Keratinocyte (primary cell): ENCODE measurements at regions not wholly inside any gene's neighbourhood (a gene's known extent, or its start where the extent isn't known, plus 50 kb on each side); places are given as distances from the start of the nearest gene placed in this dataset.

Experiments used
- CTCF ChIP-seq, 3 experiments: IDR thresholded peaks in 1 of 3; conservative IDR thresholded peaks in 1 of 3; optimal IDR thresholded peaks in 1 of 3; 2 replicates in 2 of 3; 3 replicates in 1 of 3; pipeline versions ENCODE3 to v1.5.1; 2011; ENCODE audit warnings: low read length in 3 of 3, mild to moderate bottlenecking in 3 of 3, moderate library complexity in 2 of 3, control low read depth in 1 of 3, inconsistent platforms in 1 of 3; ENCODE audit not compliant: insufficient read depth in 2 of 3; ENCODE audit errors: extremely low read depth in 1 of 3
- EZH2 ChIP-seq: IDR thresholded peaks from one replicate; pipeline ENCODE4 v1.6.1; 2012; ENCODE audit warnings: inconsistent platforms, mild to moderate bottlenecking, low read length, moderate library complexity

GRCh38 chr22:49238181-49239141, 589.2 kb downstream of the BRD1 start:
- no peak for TF ChIP-seq CTCF (optimal IDR thresholded peaks at IDR 0.05 in 1 of 3, IDR thresholded peaks at IDR 0.05 in 1 of 3, conservative IDR thresholded peaks at IDR 0.05 in 1 of 3; ENCODE audit: extremely low read depth in 1 of 3, insufficient read depth in 2 of 3, low read length in 3 of 3)
- TF ChIP-seq EZH2, result no peak
